ENCODE measurements at regions not wholly inside any gene's neighbourhood (a gene's known extent, or its start where the extent isn't known, plus 50 kb on each side); places are given as distances from the start of the nearest gene placed in this dataset.

DNA sequence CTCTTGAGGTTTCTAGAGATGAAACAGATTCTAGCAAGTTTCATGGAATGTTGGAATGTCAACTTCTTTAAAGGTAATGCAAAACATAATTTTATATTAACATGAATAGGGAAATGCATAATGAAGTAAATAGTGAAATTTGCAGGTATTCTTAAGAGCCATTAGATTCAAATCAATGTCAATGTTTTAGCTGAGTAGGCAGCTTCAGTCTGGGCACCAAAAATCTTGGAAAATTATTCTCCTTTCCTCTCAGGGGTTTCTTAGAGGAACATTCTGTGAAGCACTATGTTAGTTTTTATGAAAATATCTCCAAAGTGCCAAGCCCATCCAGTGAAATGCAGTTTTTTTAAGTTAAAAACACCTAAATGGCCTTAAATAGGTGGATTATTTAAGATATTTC lies 300.8 kb downstream of the PAX1 start:
- POLR2A ChIA-PET, result no interaction called here
- Histone ChIP-seq H3K27ac (ENCODE audit: low read depth, low read length) (no peak overlapping the region), H3K9me3 (ENCODE audit: control insufficient read depth, insufficient read depth, low read length) (peaks cover 15% of the 10 kb centered on the region), H3K4me3 (ENCODE audit: low read depth, low read length) (no peak overlapping the region), H3K27me3 (ENCODE audit: control insufficient read depth, insufficient read depth, low read length) (no peaks in the 10 kb centered on the region)
- DNase-seq (ENCODE audit: low read depth, low spot score), result no peak
- CTCF ChIA-PET, result interaction anchor here (0.6 kb wide), 1 partner anchor 1670 kb away, joined by 4 read pairs; no protein-coding TSS in a partner anchor
- TF ChIP-seq, protein P1, sequence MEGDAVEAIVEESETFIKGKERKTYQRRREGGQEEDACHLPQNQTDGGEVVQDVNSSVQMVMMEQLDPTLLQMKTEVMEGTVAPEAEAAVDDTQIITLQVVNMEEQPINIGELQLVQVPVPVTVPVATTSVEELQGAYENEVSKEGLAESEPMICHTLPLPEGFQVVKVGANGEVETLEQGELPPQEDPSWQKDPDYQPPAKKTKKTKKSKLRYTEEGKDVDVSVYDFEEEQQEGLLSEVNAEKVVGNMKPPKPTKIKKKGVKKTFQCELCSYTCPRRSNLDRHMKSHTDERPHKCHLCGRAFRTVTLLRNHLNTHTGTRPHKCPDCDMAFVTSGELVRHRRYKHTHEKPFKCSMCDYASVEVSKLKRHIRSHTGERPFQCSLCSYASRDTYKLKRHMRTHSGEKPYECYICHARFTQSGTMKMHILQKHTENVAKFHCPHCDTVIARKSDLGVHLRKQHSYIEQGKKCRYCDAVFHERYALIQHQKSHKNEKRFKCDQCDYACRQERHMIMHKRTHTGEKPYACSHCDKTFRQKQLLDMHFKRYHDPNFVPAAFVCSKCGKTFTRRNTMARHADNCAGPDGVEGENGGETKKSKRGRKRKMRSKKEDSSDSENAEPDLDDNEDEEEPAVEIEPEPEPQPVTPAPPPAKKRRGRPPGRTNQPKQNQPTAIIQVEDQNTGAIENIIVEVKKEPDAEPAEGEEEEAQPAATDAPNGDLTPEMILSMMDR (IDR thresholded peaks at IDR 0.05; ENCODE audit: low read depth, low read length), result no peak

DNA sequence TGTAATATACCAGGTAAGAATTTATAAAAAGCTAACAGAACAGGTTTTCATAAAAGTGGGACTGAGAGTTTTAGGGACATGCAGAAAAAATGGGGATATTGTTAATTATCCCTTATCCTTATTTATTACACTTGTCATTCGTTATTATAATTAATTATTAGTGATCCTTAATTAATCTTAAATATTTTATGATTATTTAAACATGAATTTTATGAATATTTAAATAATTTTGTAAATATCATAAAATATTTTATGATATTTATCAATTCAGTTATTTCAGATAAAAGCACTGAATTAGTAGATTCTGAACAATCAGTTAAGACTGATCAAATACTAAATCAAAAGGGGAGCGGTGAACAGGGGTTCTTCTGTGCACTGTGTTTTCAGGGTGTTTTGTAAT lies 300.1 kb downstream of the PAX1 start:
- H3K27me3 ChIP-seq (ENCODE audit: control insufficient read depth, insufficient read depth, low read length), result no peaks in the 10 kb centered on the region
- H3K9me3 ChIP-seq (ENCODE audit: control insufficient read depth, insufficient read depth, low read length), result peaks cover 15% of the 10 kb centered on the region
- H3K4me3 ChIP-seq (ENCODE audit: low read depth, low read length), result no peak overlapping the region
- POLR2A ChIA-PET, result no interaction called here
- CTCF ChIA-PET, result no interaction called here
- no peak overlapping the region for H3K27ac ChIP-seq (ENCODE audit: low read depth, low read length)
- TF ChIP-seq, protein P1 (IDR thresholded peaks at IDR 0.05; ENCODE audit: low read depth, low read length), result no peak
- no peak for DNase-seq (ENCODE audit: low read depth, low spot score)

DNA sequence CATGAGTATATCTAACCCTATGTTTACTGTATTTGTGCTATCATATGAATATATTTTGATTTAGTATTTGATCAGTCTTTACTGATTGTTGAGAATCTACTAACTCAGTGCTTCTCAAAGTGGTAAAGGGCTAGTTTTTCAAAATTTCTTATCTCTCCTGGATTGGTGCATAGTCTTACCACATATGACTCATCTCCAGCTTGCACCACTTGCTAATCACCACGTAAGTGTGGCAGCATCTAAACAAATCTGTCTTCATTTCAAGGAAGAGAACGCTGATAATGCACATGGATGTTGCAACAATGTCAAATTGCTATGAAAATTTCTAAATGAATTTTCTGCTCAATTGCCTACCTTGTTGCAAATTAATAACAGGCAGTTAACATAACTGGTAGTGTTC lies 299.5 kb downstream of the PAX1 start:
- ChIA-PET CTCF (no interaction called here), POLR2A (no interaction called here)
- H3K27me3 ChIP-seq (ENCODE audit: control insufficient read depth, insufficient read depth, low read length), result no peaks in the 10 kb centered on the region
- TF ChIP-seq, protein P1 (IDR thresholded peaks at IDR 0.05; ENCODE audit: low read depth, low read length), result no peak
- peaks cover 15% of the 10 kb centered on the region for H3K9me3 ChIP-seq (ENCODE audit: control insufficient read depth, insufficient read depth, low read length)
- no peak for DNase-seq (ENCODE audit: low read depth, low spot score)
- H3K27ac ChIP-seq (ENCODE audit: low read depth, low read length), result no peak overlapping the region
- H3K4me3 ChIP-seq (ENCODE audit: low read depth, low read length), result no peak overlapping the region

DNA sequence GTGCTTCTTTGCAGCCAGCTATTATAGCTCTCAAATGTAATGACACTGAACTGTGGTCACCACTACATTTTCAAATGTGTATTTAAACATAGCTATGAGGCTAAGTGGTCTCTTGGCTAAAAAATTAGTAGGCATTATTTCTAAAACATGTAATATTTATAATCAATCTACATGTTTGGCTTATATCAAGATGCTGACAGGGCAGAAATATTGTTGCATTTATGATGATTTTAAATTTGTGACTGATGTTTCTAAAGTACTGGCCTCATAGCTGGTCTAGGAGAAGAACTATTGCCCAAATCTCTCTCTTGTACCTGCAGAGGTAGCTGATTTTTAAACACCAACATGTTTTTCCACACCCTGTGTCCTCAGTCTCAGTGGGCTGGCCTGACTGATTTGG lies 298.2 kb downstream of the PAX1 start:
- H3K27me3 ChIP-seq (ENCODE audit: control insufficient read depth, insufficient read depth, low read length), result no peaks in the 10 kb centered on the region
- POLR2A ChIA-PET, result no interaction called here
- CTCF ChIA-PET, result no interaction called here
- H3K27ac ChIP-seq (ENCODE audit: low read depth, low read length), result no peak overlapping the region
- H3K4me3 ChIP-seq (ENCODE audit: low read depth, low read length), result no peak overlapping the region
- H3K9me3 ChIP-seq (ENCODE audit: control insufficient read depth, insufficient read depth, low read length), result peaks cover 11% of the 10 kb centered on the region
- TF ChIP-seq, protein P1 (IDR thresholded peaks at IDR 0.05; ENCODE audit: low read depth, low read length), result no peak
- no peak for DNase-seq (ENCODE audit: low read depth, low spot score)

DNA sequence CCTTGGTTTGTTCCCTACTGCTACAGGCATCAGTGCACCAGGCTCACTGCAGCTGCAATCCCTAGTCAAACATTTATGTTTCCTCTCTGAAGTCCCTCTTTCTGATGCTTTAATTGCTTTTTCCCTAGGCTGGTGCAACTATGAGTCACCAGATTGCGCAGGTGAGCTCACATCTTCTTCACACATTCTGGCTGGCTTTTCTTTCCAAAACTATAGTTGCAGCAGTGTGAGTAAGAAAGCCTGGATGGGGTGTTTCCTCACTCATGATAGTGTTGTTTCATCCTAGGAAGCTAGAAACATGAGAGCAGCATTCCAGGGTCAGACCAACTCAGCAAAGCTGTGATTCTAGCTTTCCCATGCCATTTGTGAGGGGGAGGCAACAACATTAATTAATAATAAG lies 296.4 kb downstream of the PAX1 start:
- POLR2A ChIA-PET, result no interaction called here
- no peak overlapping the region for H3K27ac ChIP-seq (ENCODE audit: low read depth, low read length)
- peaks cover 8% of the 10 kb centered on the region for H3K9me3 ChIP-seq (ENCODE audit: control insufficient read depth, insufficient read depth, low read length)
- DNase-seq (ENCODE audit: low read depth, low spot score), result no peak
- TF ChIP-seq, protein P1 (IDR thresholded peaks at IDR 0.05; ENCODE audit: low read depth, low read length), result no peak
- H3K4me3 ChIP-seq (ENCODE audit: low read depth, low read length), result no peak overlapping the region
- no peaks in the 10 kb centered on the region for H3K27me3 ChIP-seq (ENCODE audit: control insufficient read depth, insufficient read depth, low read length)
- CTCF ChIA-PET, result no interaction called here
